A549 (cell line): ENCODE measurements at regions not wholly inside any gene's neighbourhood (a gene's known extent, or its start where the extent isn't known, plus 50 kb on each side); places are given as distances from the start of the nearest gene placed in this dataset.

Experiments
- CBX2 ChIP-seq: fragments of 200-600 bp; sonication (generic); IDR thresholded peaks from 2 replicates; pipeline ENCODE4 v1.6.1; 2016; ENCODE audit warnings: low read depth, mild to moderate bottlenecking, borderline replicate concordance
- CTCF ChIP-seq: fragments of >200 bp; sonication (Bioruptor Twin); formaldehyde crosslinking; IDR thresholded peaks from 3 replicates; pipeline ENCODE4 v1.5.1; 2016
- KDM1A ChIP-seq: fragments of 200-600 bp; sonication (generic); IDR thresholded peaks from 2 replicates; pipeline ENCODE4 v1.6.1; 2016; ENCODE audit warnings: low read depth, mild to moderate bottlenecking
- MAFK ChIP-seq: fragments of 450-650 bp; IDR thresholded peaks from 2 replicates; pipeline ENCODE4 v1.6.1; 2014; ENCODE audit not compliant: partially characterized antibody
- PHF8 ChIP-seq: fragments of 200-600 bp; sonication (generic); IDR thresholded peaks from 2 replicates; pipeline ENCODE4 v1.6.1; 2016; ENCODE audit warnings: low read depth, mild to moderate bottlenecking, antibody characterized with exemption, moderate library complexity, borderline replicate concordance

- TF ChIP-seq CBX2 (no peak), MAFK (no peak), PHF8 (no peak), CTCF (no peak), KDM1A (no peak)
Measured at GRCh38 chr12:19967001-19967400, 401.3 kb upstream of the PDE3A start.
